VCaP (cell line): ENCODE measurements at regions not wholly inside any gene's neighbourhood (a gene's known extent, or its start where the extent isn't known, plus 50 kb on each side); places are given as distances from the start of the nearest gene placed in this dataset.

Experiments
- H3K27ac ChIP-seq: fragments of 450-650 bp; 2 replicates; pipeline ENCODE4 v1.5.1; 2017
- CTCF ChIP-seq: fragments of 450-650 bp; conservative IDR thresholded peaks from 2 replicates; pipeline ENCODE4 v1.5.1; 2017; ENCODE audit warnings: mild to moderate bottlenecking, moderate library complexity

GRCh38 chr6:99022039-99022609, 74.4 kb upstream of the FBXL4 start:
- H3K27ac ChIP-seq, result no peak overlapping the region
- TF ChIP-seq CTCF, result no peak

GRCh38 chr6:99019381-99019780, 71.6 kb upstream of the FBXL4 start:
- no peak overlapping the region for H3K27ac ChIP-seq
- no peak for TF ChIP-seq CTCF

GRCh38 chr6:99017150-99017549, 69.4 kb upstream of the FBXL4 start:
- no peak for TF ChIP-seq CTCF
- no peak overlapping the region for H3K27ac ChIP-seq

GRCh38 chr6:99016355-99016754, 68.6 kb upstream of the FBXL4 start:
- no peak for TF ChIP-seq CTCF
- H3K27ac ChIP-seq, result no peak overlapping the region

- no peak for TF ChIP-seq CTCF
- H3K27ac ChIP-seq, result no peak overlapping the region
Measured at GRCh38 chr6:99014061-99014460, 66.3 kb upstream of the FBXL4 start.

GRCh38 chr6:99013661-99014060, 65.9 kb upstream of the FBXL4 start:
- H3K27ac ChIP-seq, result no peak overlapping the region
- TF ChIP-seq CTCF, result no peak

DNA sequence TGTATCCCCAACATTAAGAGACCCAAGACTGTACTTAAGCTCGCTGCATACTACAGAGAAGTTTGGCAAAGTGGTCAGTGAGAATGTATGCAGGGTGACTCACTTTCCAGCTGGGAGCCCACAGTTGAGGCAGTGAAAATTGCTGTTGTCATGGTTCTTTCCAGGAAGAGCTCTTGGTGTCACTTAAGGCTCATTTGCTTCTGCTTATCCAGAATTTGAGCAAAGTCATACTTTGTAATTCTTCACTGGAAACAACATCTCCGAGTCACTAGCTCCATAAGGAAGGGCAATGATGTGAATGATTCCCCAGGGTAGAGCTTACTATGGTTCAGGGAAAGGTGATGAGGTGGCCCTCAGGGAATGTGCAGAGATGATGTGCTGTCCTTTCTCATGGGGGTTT, 65.4 kb upstream of the FBXL4 start:
- no peak for TF ChIP-seq CTCF
- H3K27ac ChIP-seq, result no peak overlapping the region
